Endothelial cell of umbilical vein (primary cell): ENCODE measurements at regions not wholly inside any gene's neighbourhood (a gene's known extent, or its start where the extent isn't known, plus 50 kb on each side); places are given as distances from the start of the nearest gene placed in this dataset.

ENCODE experiments used
- BruUV-seq: library from RNA; stranded (reverse); fragments of 400-500 nt; replicated peaks from 2 replicates; lab custom pipeline; 2021; lab: Mats Ljungman, UMichigan
- CTCF ChIA-PET: fragments of 300-600, 350-600 bp; sonication (Branson Sonifier 250); formaldehyde crosslinking; loops from one replicate; lab custom pipeline; 2021; ENCODE audit warnings: antibody characterized with exemption, inconsistent platforms; lab: Charles Lee
- POLR2A ChIA-PET: fragments of 300-600, 350-600 bp; sonication (Branson Sonifier 250); formaldehyde crosslinking; loops from one replicate; lab custom pipeline; 2021; ENCODE audit warnings: antibody characterized with exemption, inconsistent platforms; lab: Charles Lee
- DNase-seq: peaks from one replicate; pipeline ENCODE4 v3.0.0-alpha.2; 2011; ENCODE audit warnings: low read depth, low spot score
- FAIRE-seq: peaks from 2 replicates; lab custom pipeline; 2011; peaks lifted over from hg19 to GRCh38; lab: Jason Lieb, UNC
- H2AFZ ChIP-seq: 2 replicates; pipeline ENCODE4 v1.6.0; 2012; ENCODE audit warnings: low read depth, low read length, control low read depth, inconsistent platforms
- H3K27ac ChIP-seq: 2 replicates; pipeline ENCODE4 v1.5.1; 2011; ENCODE audit warnings: low read depth, mild to moderate bottlenecking, control low read depth, low read length, moderate library complexity; ENCODE audit not compliant: insufficient read depth
- H3K27me3 ChIP-seq, 2 experiments: 2 replicates each; pipeline versions ENCODE4 v1.6.0 to v1.6.1; 2011; ENCODE audit warnings: low read length in 2 of 2, mixed read lengths in 1 of 2; ENCODE audit not compliant: control insufficient read depth in 2 of 2, insufficient read depth in 2 of 2
- H3K36me3 ChIP-seq, 2 experiments: 2 replicates in 1 of 2; 3 replicates in 1 of 2; pipeline ENCODE4 v1.5.1; 2011; ENCODE audit warnings: low read length in 2 of 2, mild to moderate bottlenecking in 1 of 2, moderate library complexity in 1 of 2; ENCODE audit not compliant: control insufficient read depth in 2 of 2, insufficient read depth in 2 of 2; ENCODE audit errors: extremely low read depth in 1 of 2
- H3K4me1 ChIP-seq: 3 replicates; pipeline ENCODE4 v1.5.1; 2011; ENCODE audit warnings: mild to moderate bottlenecking, low read length; ENCODE audit not compliant: control insufficient read depth, insufficient read depth; ENCODE audit errors: extremely low read depth
- H3K4me2 ChIP-seq: 2 replicates; pipeline ENCODE4 v1.6.1; 2011; ENCODE audit warnings: low read length, control low read depth, mixed read lengths; ENCODE audit not compliant: insufficient read depth
- H3K4me3 ChIP-seq, 3 experiments: fragments of 200-600 bp in 1 of 3; sonication (generic), shearing (Covaris generic) in 1 of 3; replicated peaks in 1 of 3; 2 replicates each; pipeline ENCODE4 v1.5.1; 2011 to 2016; ENCODE audit warnings: control low read depth in 3 of 3, low read length in 3 of 3, mild to moderate bottlenecking in 2 of 3, inconsistent platforms in 1 of 3, low read depth in 1 of 3, moderate library complexity in 1 of 3; ENCODE audit not compliant: insufficient read depth in 1 of 3
- H3K79me2 ChIP-seq: 2 replicates; pipeline ENCODE4 v1.6.0; 2012; ENCODE audit warnings: low read length, inconsistent platforms; ENCODE audit not compliant: control insufficient read depth, insufficient read depth
- H3K9ac ChIP-seq: replicated peaks from 2 replicates; pipeline ENCODE3; 2011; ENCODE audit warnings: low read length, control low read depth; ENCODE audit not compliant: insufficient read depth; ENCODE audit errors: extremely low read depth
- H3K9me1 ChIP-seq: replicated peaks from 3 replicates; pipeline ENCODE4 v1.6.0; 2011; ENCODE audit warnings: mild to moderate bottlenecking, low read length; ENCODE audit not compliant: control insufficient read depth, insufficient read depth; ENCODE audit errors: extremely low read depth
- H3K9me3 ChIP-seq: replicated peaks from 2 replicates; pipeline ENCODE4 v1.5.1; 2012; ENCODE audit warnings: low read length, inconsistent platforms; ENCODE audit not compliant: control insufficient read depth, insufficient read depth
- H4K20me1 ChIP-seq: replicated peaks from 2 replicates; pipeline ENCODE3; 2011; ENCODE audit warnings: mild to moderate bottlenecking, low read length; ENCODE audit not compliant: control insufficient read depth, insufficient read depth; ENCODE audit errors: extremely low read depth
- EZH2 ChIP-seq: IDR thresholded peaks from 2 replicates; pipeline ENCODE4 v1.6.1; 2012; ENCODE audit warnings: borderline replicate concordance, low read depth, mild to moderate bottlenecking, moderate library complexity, low read length, inconsistent platforms; ENCODE audit not compliant: severe bottlenecking
- FOS ChIP-seq: IDR thresholded peaks from 2 replicates; pipeline ENCODE4 v1.6.1; 2011; ENCODE audit warnings: mild to moderate bottlenecking, low read length, moderate library complexity, borderline replicate concordance; ENCODE audit not compliant: insufficient read depth
- GATA2 ChIP-seq: IDR thresholded peaks from 2 replicates; pipeline ENCODE4 v1.7.0; 2011; ENCODE audit warnings: low read depth, mild to moderate bottlenecking, moderate library complexity, mixed read lengths, low read length; ENCODE audit not compliant: insufficient read length, insufficient read depth
- JUN ChIP-seq: IDR thresholded peaks from 2 replicates; pipeline ENCODE4 v1.6.1; 2011; ENCODE audit warnings: borderline replicate concordance, low read depth; ENCODE audit not compliant: insufficient read length, insufficient read depth
- MYC ChIP-seq: IDR thresholded peaks from one replicate; pipeline ENCODE4 v1.6.1; 2011; ENCODE audit warnings: mild to moderate bottlenecking, low read depth, low read length
- POLR2A ChIP-seq: IDR thresholded peaks from 2 replicates; pipeline ENCODE4 v1.6.1; 2012; ENCODE audit warnings: low read depth, mild to moderate bottlenecking, control low read depth, low read length
- POLR2AphosphoS5 ChIP-seq: IDR thresholded peaks from 2 replicates; pipeline ENCODE4 v1.6.1; 2012; ENCODE audit warnings: low read depth, mild to moderate bottlenecking, control low read depth, low read length, moderate library complexity; ENCODE audit not compliant: insufficient read depth
- dilution Hi-C: fragments of 300-500 bp; cut with MboI; formaldehyde crosslinking; loops from one replicate; pipeline ENCODE4 v1.15.0; 2019; ENCODE audit warnings: low sequenced_read_pairs; ENCODE audit not compliant: extremely low pct_ligation_motif_present
- intact Hi-C: fragments of 100-400 bp; cut with micrococcal nuclease; formaldehyde crosslinking; loops from one replicate; pipeline ENCODE4 v1.10.0; 2022
- TF ChIP-seq, protein P1 (sequence below), 2 donors: IDR thresholded peaks; 1 replicate in 1 of 2; 2 replicates in 1 of 2; pipeline ENCODE4 v1.5.1; 2011; ENCODE audit warnings: low read length in 2 of 2, mild to moderate bottlenecking in 2 of 2, moderate library complexity in 2 of 2, control low read depth in 1 of 2, inconsistent platforms in 1 of 2, low read depth in 1 of 2; ENCODE audit not compliant: insufficient read depth in 1 of 2; ENCODE audit errors: extremely low read depth in 1 of 2
- TF ChIP-seq, protein P2 (sequence below): IDR thresholded peaks from 2 replicates; pipeline ENCODE4 v1.6.1; 2011; ENCODE audit not compliant: insufficient read depth, insufficient read length

DNA sequence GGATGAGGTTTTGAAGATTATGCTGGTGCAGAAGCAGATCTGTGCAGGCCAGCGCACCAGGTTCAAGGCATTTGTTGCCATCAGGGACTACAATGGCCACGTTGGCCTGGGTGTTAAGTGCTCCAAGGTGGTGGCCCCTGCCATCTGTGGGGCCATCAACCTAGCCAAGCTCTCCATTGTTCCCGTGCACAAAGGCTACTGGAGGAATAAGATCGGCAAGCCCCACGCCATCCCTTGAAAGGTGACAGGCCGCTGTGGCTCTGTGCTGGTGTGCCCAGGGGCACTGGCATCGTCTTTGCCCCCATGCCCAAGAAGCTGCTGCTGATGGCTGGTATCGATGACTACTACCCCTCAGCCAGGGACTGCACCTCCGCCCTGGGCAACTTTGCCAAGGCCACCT is 142.5 kb downstream of the SPATA31D1 start:
- no peak overlapping the region for H3K27ac ChIP-seq
- TF ChIP-seq POLR2AphosphoS5 (no peak), MYC (no peak), JUN (no peak), GATA2 (no peak), FOS (no peak), POLR2A (no peak), EZH2 (no peak)
- TF ChIP-seq, protein P1, sequence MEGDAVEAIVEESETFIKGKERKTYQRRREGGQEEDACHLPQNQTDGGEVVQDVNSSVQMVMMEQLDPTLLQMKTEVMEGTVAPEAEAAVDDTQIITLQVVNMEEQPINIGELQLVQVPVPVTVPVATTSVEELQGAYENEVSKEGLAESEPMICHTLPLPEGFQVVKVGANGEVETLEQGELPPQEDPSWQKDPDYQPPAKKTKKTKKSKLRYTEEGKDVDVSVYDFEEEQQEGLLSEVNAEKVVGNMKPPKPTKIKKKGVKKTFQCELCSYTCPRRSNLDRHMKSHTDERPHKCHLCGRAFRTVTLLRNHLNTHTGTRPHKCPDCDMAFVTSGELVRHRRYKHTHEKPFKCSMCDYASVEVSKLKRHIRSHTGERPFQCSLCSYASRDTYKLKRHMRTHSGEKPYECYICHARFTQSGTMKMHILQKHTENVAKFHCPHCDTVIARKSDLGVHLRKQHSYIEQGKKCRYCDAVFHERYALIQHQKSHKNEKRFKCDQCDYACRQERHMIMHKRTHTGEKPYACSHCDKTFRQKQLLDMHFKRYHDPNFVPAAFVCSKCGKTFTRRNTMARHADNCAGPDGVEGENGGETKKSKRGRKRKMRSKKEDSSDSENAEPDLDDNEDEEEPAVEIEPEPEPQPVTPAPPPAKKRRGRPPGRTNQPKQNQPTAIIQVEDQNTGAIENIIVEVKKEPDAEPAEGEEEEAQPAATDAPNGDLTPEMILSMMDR (IDR thresholded peaks at IDR 0.05; ENCODE audit: extremely low read depth in 1 of 2, insufficient read depth in 1 of 2, low read depth in 1 of 2, low read length in 2 of 2): no peak
- TF ChIP-seq, protein P2, sequence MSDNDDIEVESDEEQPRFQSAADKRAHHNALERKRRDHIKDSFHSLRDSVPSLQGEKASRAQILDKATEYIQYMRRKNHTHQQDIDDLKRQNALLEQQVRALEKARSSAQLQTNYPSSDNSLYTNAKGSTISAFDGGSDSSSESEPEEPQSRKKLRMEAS: no peak
- H3K4me3 ChIP-seq: no peak overlapping the region
- ChIA-PET POLR2A (no interaction called here), CTCF (no interaction called here)
- H3K79me2 ChIP-seq: no peaks in the 10 kb centered on the region
- no peak overlapping the region for H3K9ac ChIP-seq
- H3K27me3 ChIP-seq: no peaks in the 10 kb centered on the region
- DNase-seq: no peak
- BruUV-seq: no TSS peak
- no peaks in the 10 kb centered on the region for H3K36me3 ChIP-seq
- intact Hi-C loops: no loop called here
- H4K20me1 ChIP-seq: no peaks in the 10 kb centered on the region
- no peak for FAIRE-seq
- no peak overlapping the region for H2AFZ ChIP-seq
- no peaks in the 10 kb centered on the region for H3K9me1 ChIP-seq
- peaks cover 3% of the 10 kb centered on the region for H3K4me1 ChIP-seq
- dilution Hi-C loops: no loop called here
- no peak overlapping the region for H3K4me2 ChIP-seq
- no peaks in the 10 kb centered on the region for H3K9me3 ChIP-seq
